Activated CD4-positive, CD25-positive, alpha-beta regulatory T cell treated with anti-CD3 and anti-CD28 coated beads, Interleukin-2, amount 50 U/mL, for 72 hours (primary cell): ENCODE measurements at regions not wholly inside any gene's neighbourhood (a gene's known extent, or its start where the extent isn't known, plus 50 kb on each side); places are given as distances from the start of the nearest gene placed in this dataset.

Experiments
- DNase-seq: peaks from one replicate; pipeline ENCODE4 v3.0.0; 2021

DNA sequence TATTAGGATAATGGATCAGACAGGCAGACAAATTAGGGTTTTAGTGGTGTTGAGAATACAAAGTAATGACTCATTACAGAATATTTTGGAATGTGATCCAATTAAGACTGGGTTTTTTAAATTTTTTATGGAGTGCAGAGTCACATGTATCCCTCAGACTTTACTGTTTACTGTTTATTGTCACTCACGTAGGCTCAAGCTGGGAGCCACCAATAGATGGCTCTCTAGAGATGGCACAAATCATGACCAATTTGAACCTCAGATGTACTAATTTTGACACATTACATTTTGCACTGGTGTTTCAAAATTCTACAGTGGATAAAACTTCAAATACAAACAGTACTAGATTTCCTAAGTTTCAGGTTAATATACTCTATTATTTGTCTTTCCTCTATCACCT, 53.6 kb upstream of the ANO3 start:
- no peak for DNase-seq
